Activated CD8-positive, alpha-beta memory T cell treated with anti-CD3 and anti-CD28 coated beads, Interleukin-2, amount 10 ng/mL, durations not matched to agents 7 days and 5 days (primary cell): ENCODE measurements at regions not wholly inside any gene's neighbourhood (a gene's known extent, or its start where the extent isn't known, plus 50 kb on each side); places are given as distances from the start of the nearest gene placed in this dataset.

ENCODE experiments used
- ATAC-seq: fragments of 150-1000 bp; cut with Tn5 transposase; one replicate; pipeline ENCODE4 v1.10.0; 2021; ENCODE audit warnings: moderate library complexity
- CTCF ChIA-PET: fragments of 350-600 bp; sonication (Branson Sonifier 250); formaldehyde crosslinking; loops from one replicate; lab custom pipeline; 2021; ENCODE audit warnings: antibody characterized with exemption; lab: Charles Lee
- DNase-seq: peaks from one replicate; pipeline ENCODE4 v3.0.0-alpha.2; 2020
- H3K27ac Mint-ChIP-seq: one replicate; pipeline ENCODE4 v1.8.0; 2021; ENCODE audit warnings: mild to moderate bottlenecking, mixed read lengths
- H3K27me3 Mint-ChIP-seq: one replicate; pipeline ENCODE4 v1.8.0; 2021; ENCODE audit warnings: mixed read lengths
- H3K36me3 Mint-ChIP-seq: one replicate; pipeline ENCODE4 v1.8.0; 2021; ENCODE audit warnings: mild to moderate bottlenecking, mixed read lengths
- H3K4me1 Mint-ChIP-seq: one replicate; pipeline ENCODE4 v1.8.0; 2021; ENCODE audit warnings: mixed read lengths
- H3K4me3 Mint-ChIP-seq: one replicate; pipeline ENCODE4 v1.8.0; 2021; ENCODE audit warnings: mild to moderate bottlenecking, moderate library complexity, mixed read lengths
- H3K9me3 Mint-ChIP-seq: one replicate; pipeline ENCODE4 v1.8.0; 2022; ENCODE audit warnings: low read depth, mixed read lengths

DNA sequence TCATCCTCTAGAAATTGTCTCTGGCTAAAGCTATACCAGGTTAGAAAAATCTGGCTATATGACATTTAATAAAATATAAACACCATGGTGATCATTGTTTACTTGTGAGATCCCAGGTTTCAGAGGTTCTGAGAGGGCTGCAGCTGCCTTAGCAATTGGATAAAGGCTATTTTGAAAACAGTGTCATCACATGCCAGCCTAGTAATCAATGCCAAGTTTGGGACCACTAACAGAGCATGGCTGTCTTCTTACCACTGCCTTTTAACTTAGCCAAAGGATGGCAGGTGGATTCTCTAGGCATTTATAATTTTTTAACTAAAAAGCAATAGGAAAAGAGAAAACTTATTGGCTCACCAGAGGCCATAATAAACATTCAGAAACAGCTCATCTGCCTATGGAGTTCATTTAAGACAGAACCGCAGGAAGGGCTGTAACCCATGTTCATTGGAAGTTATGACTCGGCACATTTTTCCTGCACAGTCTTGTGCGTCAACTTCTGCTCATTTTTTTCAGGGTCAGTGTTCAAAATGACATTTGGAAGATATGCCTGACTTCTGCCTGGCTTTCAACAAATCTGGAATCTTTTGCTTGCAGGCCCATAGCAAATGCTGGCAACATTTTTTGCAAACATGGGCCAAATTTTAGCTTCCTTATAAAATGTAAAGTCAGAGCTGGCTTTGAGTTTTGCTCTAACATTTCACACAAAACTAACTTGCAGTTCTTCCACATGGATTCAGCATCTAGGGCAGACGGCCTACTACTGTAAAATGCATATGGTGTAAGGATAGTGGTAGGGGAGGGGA, 476.0 kb upstream of the TBL1XR1 start:
- H3K27me3 Mint-ChIP-seq: no peaks in the 10 kb centered on the region
- H3K36me3 Mint-ChIP-seq: no peaks in the 10 kb centered on the region
- DNase-seq: no peak
- H3K9me3 Mint-ChIP-seq: no peaks in the 10 kb centered on the region
- H3K27ac Mint-ChIP-seq: no peak overlapping the region
- ATAC-seq: no peak
- no peak overlapping the region for H3K4me3 Mint-ChIP-seq
- H3K4me1 Mint-ChIP-seq: peaks cover 6% of the 10 kb centered on the region
- CTCF ChIA-PET: no interaction called here

DNA sequence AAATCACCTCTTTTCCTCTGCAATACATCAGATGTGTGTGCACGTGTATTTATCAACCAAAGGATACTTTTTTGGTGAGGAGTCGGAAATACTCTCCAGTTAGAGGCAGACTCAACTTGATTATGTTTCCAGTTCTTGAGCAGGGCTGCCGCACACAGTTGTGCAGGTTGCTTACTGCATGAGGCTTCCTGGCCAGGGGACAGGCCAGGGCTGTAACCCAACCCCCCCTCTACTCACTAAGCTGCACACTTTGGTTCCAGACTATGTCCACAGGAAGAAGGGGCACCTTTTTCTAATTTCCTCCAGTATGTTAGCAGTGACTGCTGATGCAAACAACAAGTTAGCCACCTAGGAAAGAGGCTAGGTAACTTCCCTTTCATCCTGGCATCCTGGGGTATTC, 476.9 kb upstream of the TBL1XR1 start:
- ATAC-seq: no peak
- Mint-ChIP-seq H3K9me3 (no peaks in the 10 kb centered on the region), H3K27me3 (no peaks in the 10 kb centered on the region), H3K4me1 (peaks cover 13% of the 10 kb centered on the region), H3K27ac (no peak overlapping the region), H3K4me3 (no peak overlapping the region), H3K36me3 (peaks cover 2% of the 10 kb centered on the region)
- no peak for DNase-seq
- CTCF ChIA-PET: no interaction called here

DNA sequence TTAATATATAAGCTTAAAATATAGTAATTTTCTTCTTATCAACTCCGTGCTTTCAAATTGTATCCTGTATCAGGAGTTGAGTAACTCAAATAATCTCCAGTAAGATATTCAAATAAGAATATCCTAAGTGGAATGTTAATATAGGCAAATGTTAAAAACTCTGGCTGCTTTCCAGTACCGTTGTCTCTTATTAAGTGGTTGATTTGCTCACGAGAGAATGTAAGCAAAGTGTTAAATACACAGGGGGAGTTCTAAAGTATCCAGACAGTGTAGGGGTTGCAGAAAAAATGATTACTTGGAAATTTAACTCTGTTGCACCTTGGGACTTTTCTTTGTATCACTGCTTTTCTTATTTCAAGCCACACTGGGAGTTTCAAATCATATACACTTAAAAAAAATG, 478.9 kb upstream of the TBL1XR1 start:
- ATAC-seq: no peak
- DNase-seq: no peak
- Mint-ChIP-seq H3K4me1 (peaks cover 28% of the 10 kb centered on the region), H3K36me3 (peaks cover 2% of the 10 kb centered on the region), H3K9me3 (no peaks in the 10 kb centered on the region), H3K4me3 (no peak overlapping the region), H3K27me3 (no peaks in the 10 kb centered on the region), H3K27ac (no peak overlapping the region)
- CTCF ChIA-PET: no interaction called here

DNA sequence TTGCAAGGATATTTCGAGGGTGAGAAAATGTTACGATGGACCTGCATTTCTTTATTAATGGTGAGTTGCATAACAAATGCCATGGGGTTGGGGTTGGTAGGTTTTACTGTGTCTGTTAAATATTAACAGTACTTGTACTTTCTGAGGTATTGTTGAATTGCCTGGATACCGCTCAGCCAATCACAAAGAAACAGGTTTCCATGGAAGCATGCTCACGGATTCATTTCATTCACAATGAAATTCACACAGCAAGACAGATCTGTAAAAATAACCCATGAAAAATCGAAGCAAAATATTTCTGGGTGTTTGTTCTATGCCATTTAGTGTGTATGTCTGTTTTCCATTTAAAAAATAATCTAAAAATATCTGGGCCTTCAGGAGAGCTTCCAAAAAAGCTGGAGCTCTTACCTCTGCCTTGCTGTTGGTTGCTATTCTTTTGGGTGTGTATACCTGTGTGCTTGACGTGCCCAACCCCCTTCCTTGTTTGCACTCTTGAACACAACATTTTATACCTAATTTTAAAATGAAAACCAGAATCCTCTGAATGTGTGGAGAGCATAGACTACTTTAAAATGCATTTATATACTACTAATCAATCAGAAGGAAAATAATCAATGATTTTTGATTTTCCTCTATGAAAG, 479.8 kb upstream of the TBL1XR1 start:
- Mint-ChIP-seq H3K4me3 (no peak overlapping the region), H3K4me1 (peaks cover 35% of the 10 kb centered on the region), H3K9me3 (no peaks in the 10 kb centered on the region), H3K27ac (no peak overlapping the region), H3K27me3 (no peaks in the 10 kb centered on the region), H3K36me3 (peaks cover 4% of the 10 kb centered on the region)
- CTCF ChIA-PET: no interaction called here
- no peak for DNase-seq
- ATAC-seq: no peak

DNA sequence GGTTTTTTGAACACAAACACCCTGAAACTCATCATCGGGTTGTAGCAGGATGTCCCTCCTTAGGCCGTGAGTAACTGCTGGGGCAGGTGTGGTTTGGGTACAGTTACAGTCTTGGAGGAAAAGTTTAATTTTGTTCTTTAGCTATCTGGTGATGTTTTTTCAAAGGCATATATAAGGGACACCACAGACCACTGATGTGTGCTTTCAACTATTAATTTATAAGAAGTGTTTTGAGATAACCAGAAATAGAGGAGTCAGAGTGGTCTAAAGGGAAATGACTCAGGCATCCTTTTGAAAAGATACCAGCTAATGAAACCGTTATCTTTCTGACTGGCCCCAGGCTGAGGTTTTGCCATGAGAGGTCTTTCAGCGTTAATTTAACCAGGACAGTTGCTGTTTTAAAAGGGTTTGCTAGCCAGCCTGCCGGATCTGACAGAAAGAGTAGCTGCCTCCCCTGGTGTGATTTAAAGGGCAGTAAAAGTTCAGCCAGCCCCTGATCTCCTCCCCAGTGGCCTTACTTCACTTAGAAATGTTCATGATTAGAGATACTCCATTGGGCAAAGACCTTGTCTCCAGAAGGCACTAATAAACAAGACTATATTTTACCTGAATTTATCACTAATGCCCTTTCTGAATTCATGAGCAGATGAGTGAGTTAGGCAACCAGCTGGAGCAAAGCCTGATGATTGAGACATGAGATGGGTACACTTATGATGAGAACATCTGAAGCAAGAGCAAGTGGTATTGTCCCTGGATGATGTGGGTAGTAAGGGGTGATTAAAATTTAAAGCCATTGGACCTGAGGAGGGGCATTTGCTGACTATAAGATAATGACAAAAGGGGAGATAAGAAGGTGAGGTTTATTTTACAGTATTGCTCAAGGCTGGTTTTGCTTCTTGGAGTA, 482.5 kb upstream of the TBL1XR1 start:
- ATAC-seq (peak; percentile 85), DNase-seq (peak; percentile 79)
- Mint-ChIP-seq H3K27me3 (no peaks in the 10 kb centered on the region), H3K36me3 (peaks cover 6% of the 10 kb centered on the region), H3K9me3 (peaks cover 2% of the 10 kb centered on the region), H3K4me3 (no peak overlapping the region), H3K4me1 (peaks cover 48% of the 10 kb centered on the region), H3K27ac (peak overlapping the region; percentile 77)
- CTCF ChIA-PET: interaction anchor here (1.0 to 1.2 kb wide), 4 partner anchors 9 to 128 kb away, joined by 3 to 4 read pairs (median 4); no protein-coding TSS in a partner anchor

DNA sequence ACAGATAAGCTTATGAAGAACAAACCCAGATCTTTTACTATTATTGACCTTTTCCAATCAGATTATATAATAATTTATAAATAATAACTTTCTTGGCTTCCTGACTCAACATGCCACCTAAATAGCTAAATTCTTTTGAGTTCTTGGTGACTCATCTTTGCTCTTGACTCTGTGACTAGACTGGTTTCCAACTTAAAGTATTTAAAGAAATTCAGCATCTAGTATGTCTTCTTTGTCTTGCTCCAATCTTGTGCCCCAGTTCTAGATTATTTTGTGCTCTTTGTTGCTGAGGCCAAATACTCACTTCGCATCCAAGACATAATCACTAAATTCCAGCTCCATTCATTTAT, 483.2 kb upstream of the TBL1XR1 start:
- DNase-seq (no peak), ATAC-seq (no peak)
- H3K4me3 Mint-ChIP-seq: no peak overlapping the region
- peaks cover 2% of the 10 kb centered on the region for H3K9me3 Mint-ChIP-seq
- H3K36me3 Mint-ChIP-seq: peaks cover 6% of the 10 kb centered on the region
- peak overlapping the region; percentile 10 for H3K27ac Mint-ChIP-seq
- CTCF ChIA-PET: interaction anchor here (1.2 kb wide), 2 partner anchors 9 to 15 kb away, joined by 3 to 4 read pairs; no protein-coding TSS in a partner anchor
- H3K27me3 Mint-ChIP-seq: no peaks in the 10 kb centered on the region
- H3K4me1 Mint-ChIP-seq: peaks cover 48% of the 10 kb centered on the region

DNA sequence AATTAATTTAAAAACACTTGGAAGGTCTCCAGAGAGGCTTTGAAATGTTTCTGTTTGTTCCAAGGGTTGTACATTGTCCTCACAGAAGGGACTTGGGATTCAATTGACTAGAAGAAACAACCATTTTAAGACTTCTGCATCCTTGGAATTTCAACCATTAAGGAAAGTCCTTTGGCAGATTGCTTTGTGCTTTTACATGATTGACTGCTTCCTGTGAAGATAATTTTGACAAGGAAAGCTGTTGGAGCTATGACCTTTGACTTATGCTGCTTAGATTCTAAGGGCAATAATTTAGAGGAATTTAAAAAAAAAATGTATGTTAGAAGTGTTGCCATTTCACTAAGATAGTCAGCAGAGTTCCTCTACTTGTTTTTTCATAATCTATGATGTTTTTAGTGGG, 483.9 kb upstream of the TBL1XR1 start:
- Mint-ChIP-seq H3K4me1 (peaks cover 47% of the 10 kb centered on the region), H3K4me3 (no peak overlapping the region), H3K27ac (no peak overlapping the region), H3K27me3 (no peaks in the 10 kb centered on the region), H3K9me3 (peaks cover 2% of the 10 kb centered on the region), H3K36me3 (peaks cover 6% of the 10 kb centered on the region)
- ATAC-seq: no peak
- CTCF ChIA-PET: interaction anchor here (1.2 kb wide), 1 partner anchor 8 kb away, joined by 4 read pairs; no protein-coding TSS in a partner anchor
- no peak for DNase-seq

DNA sequence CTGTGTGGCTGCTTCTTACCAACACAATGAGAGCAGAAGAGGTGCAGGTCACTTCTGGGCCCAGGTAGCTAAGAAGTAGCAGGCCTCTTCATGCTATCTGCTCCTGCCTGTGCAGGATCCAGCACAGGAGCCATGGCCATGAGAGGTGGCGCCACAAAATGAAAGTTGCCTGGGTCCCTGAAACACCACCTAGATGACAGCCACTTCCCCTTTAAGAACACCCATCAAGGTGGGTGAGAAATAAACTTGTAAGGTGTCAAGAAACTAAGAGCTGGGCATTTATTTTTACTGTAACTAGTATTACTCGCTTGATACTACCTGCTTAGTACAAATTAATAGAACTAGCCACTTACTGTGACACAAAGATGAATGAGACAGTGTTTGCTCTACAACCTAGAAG, 484.6 kb upstream of the TBL1XR1 start:
- DNase-seq: no peak
- no peak overlapping the region for H3K4me3 Mint-ChIP-seq
- H3K4me1 Mint-ChIP-seq: peaks cover 43% of the 10 kb centered on the region
- H3K9me3 Mint-ChIP-seq: peaks cover 2% of the 10 kb centered on the region
- peak overlapping the region; percentile 55 for H3K27ac Mint-ChIP-seq
- no peaks in the 10 kb centered on the region for H3K27me3 Mint-ChIP-seq
- CTCF ChIA-PET: no interaction called here
- no peak for ATAC-seq
- peaks cover 6% of the 10 kb centered on the region for H3K36me3 Mint-ChIP-seq

DNA sequence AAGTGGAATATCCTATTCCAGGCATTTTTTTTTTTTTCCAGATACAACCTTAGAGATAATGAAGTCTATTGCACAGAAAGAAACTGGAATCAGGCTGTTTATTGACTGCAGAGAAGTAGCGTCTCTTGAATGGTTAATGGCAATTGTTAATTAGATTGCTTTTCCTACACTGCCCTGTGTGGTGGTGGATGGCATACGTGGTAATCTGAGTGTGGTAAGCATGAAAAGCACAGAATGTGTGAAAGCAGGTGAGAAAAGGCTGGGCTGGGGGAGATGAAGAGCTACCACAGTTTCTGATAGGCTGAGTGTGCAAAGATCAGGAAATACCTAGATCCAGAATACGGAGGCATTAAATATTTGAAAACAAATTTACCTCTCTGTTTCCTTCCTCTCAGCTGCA, 486.3 kb upstream of the TBL1XR1 start:
- no peak overlapping the region for H3K27ac Mint-ChIP-seq
- DNase-seq (no peak), ATAC-seq (no peak)
- CTCF ChIA-PET: no interaction called here
- H3K4me1 Mint-ChIP-seq: peaks cover 40% of the 10 kb centered on the region
- peaks cover 2% of the 10 kb centered on the region for H3K9me3 Mint-ChIP-seq
- no peak overlapping the region for H3K4me3 Mint-ChIP-seq
- peaks cover 6% of the 10 kb centered on the region for H3K36me3 Mint-ChIP-seq
- no peaks in the 10 kb centered on the region for H3K27me3 Mint-ChIP-seq

DNA sequence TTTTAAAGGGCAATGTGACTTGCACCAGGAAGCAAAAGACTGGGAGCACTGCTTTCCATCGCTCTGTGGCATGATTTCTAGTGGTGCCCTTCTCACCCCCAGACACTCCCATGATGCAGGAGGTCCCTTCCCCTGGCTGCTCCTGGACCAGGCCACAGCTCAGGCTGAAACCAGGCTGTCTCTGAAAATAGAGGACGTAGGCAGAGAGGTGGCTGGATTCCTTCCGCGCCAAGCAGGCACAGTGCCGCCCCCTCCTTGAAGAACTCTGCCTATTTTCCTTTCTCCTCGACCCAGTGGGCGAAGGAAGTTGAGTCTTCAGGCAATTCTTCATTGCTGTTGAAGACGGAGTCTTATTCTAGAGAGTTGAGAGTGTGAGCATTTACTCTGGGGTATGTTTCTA, 489.4 kb upstream of the TBL1XR1 start:
- CTCF ChIA-PET: no interaction called here
- peaks cover 2% of the 10 kb centered on the region for H3K36me3 Mint-ChIP-seq
- no peak overlapping the region for H3K4me3 Mint-ChIP-seq
- peaks cover 2% of the 10 kb centered on the region for H3K9me3 Mint-ChIP-seq
- ATAC-seq (no peak), DNase-seq (no peak)
- no peaks in the 10 kb centered on the region for H3K27me3 Mint-ChIP-seq
- H3K27ac Mint-ChIP-seq: no peak overlapping the region
- peaks cover 16% of the 10 kb centered on the region for H3K4me1 Mint-ChIP-seq

DNA sequence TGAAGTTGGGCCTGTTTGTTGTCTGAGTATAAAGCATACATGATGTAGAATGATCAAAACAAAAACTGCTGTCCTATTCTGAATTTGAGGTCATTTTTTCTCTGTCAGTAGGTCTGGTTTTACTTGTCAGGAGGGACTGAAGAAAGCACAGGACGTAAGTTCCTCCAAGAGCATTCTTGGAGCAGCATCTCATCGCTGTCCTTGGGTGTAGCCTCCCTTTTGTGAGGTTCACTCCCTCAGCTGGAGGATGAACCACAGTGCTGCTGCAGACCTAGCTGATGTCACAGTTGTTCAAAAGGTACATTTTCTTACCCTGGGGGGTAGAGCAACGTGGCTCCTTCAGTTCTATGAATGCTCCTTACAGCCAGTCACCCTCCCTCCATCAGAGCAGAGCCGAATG, 490.0 kb upstream of the TBL1XR1 start:
- H3K4me3 Mint-ChIP-seq: no peak overlapping the region
- H3K27ac Mint-ChIP-seq: no peak overlapping the region
- no peaks in the 10 kb centered on the region for H3K27me3 Mint-ChIP-seq
- peaks cover 2% of the 10 kb centered on the region for H3K9me3 Mint-ChIP-seq
- peaks cover 2% of the 10 kb centered on the region for H3K36me3 Mint-ChIP-seq
- H3K4me1 Mint-ChIP-seq: peaks cover 10% of the 10 kb centered on the region
- CTCF ChIA-PET: no interaction called here
- DNase-seq: no peak
- ATAC-seq: no peak

DNA sequence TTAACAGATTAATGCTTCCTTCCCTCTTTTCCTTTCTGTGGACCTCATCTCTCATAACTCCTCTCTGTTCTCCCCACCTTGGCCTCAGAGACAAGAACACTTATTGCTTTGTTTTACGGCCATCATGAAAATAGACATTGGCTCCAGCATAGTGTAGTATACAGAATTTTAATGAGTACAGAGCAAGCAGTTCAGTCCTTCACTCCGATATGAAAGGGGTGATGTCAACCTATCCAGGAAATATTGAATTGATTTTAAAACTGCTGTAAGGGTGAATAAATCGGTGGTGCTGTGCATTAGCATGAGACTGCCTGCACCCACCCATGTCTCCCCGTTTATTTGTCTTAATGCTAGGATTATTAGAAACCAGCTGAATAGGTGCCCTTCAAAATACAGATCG, 490.9 kb upstream of the TBL1XR1 start:
- CTCF ChIA-PET: no interaction called here
- DNase-seq (no peak), ATAC-seq (no peak)
- peaks cover 4% of the 10 kb centered on the region for H3K4me1 Mint-ChIP-seq
- no peaks in the 10 kb centered on the region for H3K36me3 Mint-ChIP-seq
- H3K4me3 Mint-ChIP-seq: no peak overlapping the region
- no peak overlapping the region for H3K27ac Mint-ChIP-seq
- H3K27me3 Mint-ChIP-seq: no peaks in the 10 kb centered on the region
- no peaks in the 10 kb centered on the region for H3K9me3 Mint-ChIP-seq

DNA sequence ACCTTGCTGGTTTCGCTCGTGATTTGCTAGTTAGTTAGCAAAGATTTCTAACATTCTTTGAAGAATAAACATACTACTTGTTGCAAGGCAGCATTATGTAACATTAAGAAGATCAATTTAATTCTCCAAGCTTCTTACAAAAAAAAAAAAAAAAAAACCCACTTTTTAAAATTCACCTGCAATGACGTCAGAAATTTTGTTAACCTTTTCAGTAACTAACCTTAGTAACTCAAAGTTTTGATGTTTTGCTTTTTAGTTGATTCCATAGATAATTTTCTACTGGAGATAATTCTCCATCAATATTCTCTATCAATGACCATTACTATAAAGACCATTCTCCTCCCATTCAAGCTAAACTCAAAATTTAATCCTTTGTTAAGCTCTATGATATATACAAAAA, 491.8 kb upstream of the TBL1XR1 start:
- Mint-ChIP-seq H3K27me3 (no peaks in the 10 kb centered on the region), H3K4me1 (no peaks in the 10 kb centered on the region), H3K27ac (no peak overlapping the region), H3K4me3 (no peak overlapping the region), H3K36me3 (no peaks in the 10 kb centered on the region), H3K9me3 (no peaks in the 10 kb centered on the region)
- CTCF ChIA-PET: interaction anchor here (1.0 kb wide), 1 partner anchor 9 kb away, joined by 4 read pairs; no protein-coding TSS in a partner anchor
- DNase-seq: no peak
- ATAC-seq: no peak
